A549 (cell line): ENCODE measurements at regions not wholly inside any gene's neighbourhood (a gene's known extent, or its start where the extent isn't known, plus 50 kb on each side); places are given as distances from the start of the nearest gene placed in this dataset.

Experiments used
- ATAC-seq, 2 experiments: fragments of 200-7000 bp in 1 of 2; fragments of >200 bp in 1 of 2; cut with Nextera tagmentation in 1 of 2; cut with Tn5 transposase in 1 of 2; 3 replicates each; pipeline versions ENCODE4 v1.8.0 to v1.9.1; 2018 to 2020; ENCODE audit warnings: mild to moderate bottlenecking in 1 of 2, moderate library complexity in 1 of 2
- CTCF ChIA-PET: fragments of 300-600 bp; sonication (Branson Sonifier 250); formaldehyde crosslinking; extraction: SDS; loops from one replicate; lab custom pipeline; 2021; ENCODE audit warnings: antibody characterized with exemption, inconsistent platforms; lab: Yijun Ruan, JAX
- POLR2A ChIA-PET: fragments of 350-600 bp; formaldehyde crosslinking; extraction: SDS; loops from one replicate; lab custom pipeline; 2021; ENCODE audit warnings: antibody characterized with exemption, inconsistent platforms; lab: Yijun Ruan, JAX
- DNase-seq, 2 experiments: peaks; one replicate each; pipeline versions ENCODE4 v3.0.0 to v3.0.0-alpha.2; 2011 to 2016; ENCODE audit warnings: low read depth in 1 of 2, low spot score in 1 of 2
- FAIRE-seq: peaks from 2 replicates; lab custom pipeline; 2011; peaks lifted over from hg19 to GRCh38; lab: Jason Lieb, UNC
- H3K27ac ChIP-seq, 2 experiments: fragments of >200 bp; sonication (Bioruptor Twin); formaldehyde crosslinking; 3 replicates each; pipeline ENCODE4 v1.5.1; 2016 to 2017
- H3K4me1 ChIP-seq: fragments of >200 bp; sonication (Bioruptor Twin); formaldehyde crosslinking; 3 replicates; pipeline ENCODE4 v1.6.1; 2016
- H3K4me2 ChIP-seq: fragments of >200 bp; sonication (Bioruptor Twin); formaldehyde crosslinking; 3 replicates; pipeline ENCODE4 v1.6.1; 2016
- H3K4me3 ChIP-seq: fragments of >200 bp; sonication (Bioruptor Twin); formaldehyde crosslinking; 3 replicates; pipeline ENCODE4 v1.5.1; 2016
- H3K9me3 ChIP-seq: fragments of >200 bp; sonication (Bioruptor Twin); formaldehyde crosslinking; 3 replicates; pipeline ENCODE4 v1.6.1; 2016
- CHD2 ChIP-seq: fragments of 150-350 bp; IDR thresholded peaks from 2 replicates; pipeline ENCODE4 v1.6.1; 2014; ENCODE audit warnings: low read length; ENCODE audit not compliant: partially characterized antibody
- EHF ChIP-seq: fragments of 250-450 bp; sonication (Bioruptor Pico); IDR thresholded peaks from 2 replicates; pipeline ENCODE4 v1.5.0; 2020; ENCODE audit warnings: mild to moderate bottlenecking
- EHMT2 ChIP-seq: fragments of 200-600 bp; sonication (generic); IDR thresholded peaks from 2 replicates; pipeline ENCODE4 v1.6.1; 2016; ENCODE audit warnings: antibody characterized with exemption, low read depth, mild to moderate bottlenecking, moderate library complexity
- ESRRA ChIP-seq: fragments of 150-350 bp; IDR thresholded peaks from 2 replicates; pipeline ENCODE4 v1.6.1; 2014; ENCODE audit warnings: mild to moderate bottlenecking, low read length, borderline replicate concordance
- FOSB ChIP-seq: fragments of 250-450 bp; sonication (Bioruptor Pico); IDR thresholded peaks from 2 replicates; pipeline ENCODE4 v1.5.0; 2020; ENCODE audit warnings: mild to moderate bottlenecking, moderate library complexity
- FOSL2 ChIP-seq, 2 experiments: fragments of 450-650 bp in 1 of 2; fragments of >200 bp in 1 of 2; sonication (Bioruptor Twin) in 1 of 2; formaldehyde crosslinking; IDR thresholded peaks; 2 replicates each; pipeline versions ENCODE4 v1.5.0 to v1.6.1; 2016 to 2020; ENCODE audit warnings: mild to moderate bottlenecking in 1 of 2, moderate library complexity in 1 of 2
- HEYL ChIP-seq: fragments of 250-450 bp; sonication (Bioruptor Pico); IDR thresholded peaks from 2 replicates; pipeline ENCODE4 v1.8.0; 2021; ENCODE audit warnings: mild to moderate bottlenecking, moderate library complexity
- HOXA7 ChIP-seq: fragments of 250-450 bp; sonication (Bioruptor Pico); IDR thresholded peaks from 2 replicates; pipeline ENCODE4 v1.5.0; 2020; ENCODE audit warnings: mild to moderate bottlenecking, moderate library complexity
- HOXB13 ChIP-seq: fragments of 250-450 bp; sonication (Bioruptor Pico); IDR thresholded peaks from 2 replicates; pipeline ENCODE4 v1.5.0; 2020; ENCODE audit warnings: low read depth, mild to moderate bottlenecking, moderate library complexity
- HOXB5 ChIP-seq: fragments of 250-450 bp; sonication (Bioruptor Pico); IDR thresholded peaks from 2 replicates; pipeline ENCODE4 v1.5.0; 2020; ENCODE audit warnings: mild to moderate bottlenecking, moderate library complexity
- JUNB ChIP-seq: fragments of >200 bp; sonication (Bioruptor Twin); formaldehyde crosslinking; IDR thresholded peaks from 2 replicates; pipeline ENCODE4 v1.6.1; 2016
- KDM5A ChIP-seq: fragments of 200-600 bp; sonication (generic); IDR thresholded peaks from 2 replicates; pipeline ENCODE4 v1.6.1; 2016; ENCODE audit warnings: antibody characterized with exemption, mild to moderate bottlenecking
- MAFK ChIP-seq: fragments of 450-650 bp; IDR thresholded peaks from 2 replicates; pipeline ENCODE4 v1.6.1; 2014; ENCODE audit not compliant: partially characterized antibody
- MAX ChIP-seq: IDR thresholded peaks from 2 replicates; pipeline ENCODE4 v1.6.1; 2012
- MAZ ChIP-seq: fragments of 150-350 bp; IDR thresholded peaks from 2 replicates; pipeline ENCODE4 v1.6.1; 2014; ENCODE audit warnings: antibody characterized with exemption, low read depth, low read length, borderline replicate concordance
- PHF8 ChIP-seq: fragments of 200-600 bp; sonication (generic); IDR thresholded peaks from 2 replicates; pipeline ENCODE4 v1.6.1; 2016; ENCODE audit warnings: low read depth, mild to moderate bottlenecking, antibody characterized with exemption, moderate library complexity, borderline replicate concordance
- POLR2AphosphoS2 ChIP-seq: conservative IDR thresholded peaks from 2 replicates; pipeline ENCODE4 v1.6.1; 2012; ENCODE audit warnings: low read length, improper control_type of control experiment, inconsistent platforms
- RAD21 ChIP-seq, 2 experiments: fragments of >200 bp in 1 of 2; sonication (Bioruptor Twin) in 1 of 2; formaldehyde crosslinking in 1 of 2; IDR thresholded peaks in 1 of 2; conservative IDR thresholded peaks in 1 of 2; 2 replicates in 1 of 2; 3 replicates in 1 of 2; pipeline ENCODE4 v1.6.1; 2012 to 2018; ENCODE audit warnings: inconsistent platforms in 1 of 2
- RFX5 ChIP-seq: fragments of 450-650 bp; IDR thresholded peaks from 2 replicates; pipeline ENCODE4 v1.7.1; 2014; ENCODE audit warnings: antibody characterized with exemption, mild to moderate bottlenecking, moderate library complexity
- RNF2 ChIP-seq: fragments of 200-600 bp; sonication (generic); IDR thresholded peaks from 2 replicates; pipeline ENCODE4 v1.6.1; 2016; ENCODE audit warnings: low read depth, mild to moderate bottlenecking, antibody characterized with exemption, moderate library complexity, borderline replicate concordance
- SREBF2 ChIP-seq: fragments of 450-650 bp; IDR thresholded peaks from 2 replicates; pipeline ENCODE4 v1.6.1; 2014; ENCODE audit warnings: mild to moderate bottlenecking, moderate library complexity
- ZNF302 ChIP-seq: fragments of 250-450 bp; sonication (Bioruptor Pico); IDR thresholded peaks from 2 replicates; pipeline ENCODE4 v1.9.0; 2021; ENCODE audit warnings: inconsistent platforms, mild to moderate bottlenecking, moderate library complexity
- WGBS: methylation state at CpG from one replicate; pipeline ENCODE4 v1.1.6; 2017; ENCODE audit errors: missing lambda C conversion rate; 5-methylcytosine and 5-hydroxymethylcytosine counted together
- TF ChIP-seq, protein P1 (sequence below): fragments of 200-600 bp; sonication (generic); IDR thresholded peaks from 2 replicates; pipeline ENCODE4 v1.6.1; 2016; ENCODE audit warnings: antibody characterized with exemption, mild to moderate bottlenecking, moderate library complexity
- TF ChIP-seq, protein P2 (sequence below): IDR thresholded peaks from 2 replicates; pipeline ENCODE4 v1.6.1; 2012
- TF ChIP-seq, protein P3 (sequence below): fragments of 150-350 bp; IDR thresholded peaks from 2 replicates; pipeline ENCODE4 v1.6.1; 2014; ENCODE audit warnings: low read depth, mild to moderate bottlenecking, low read length
- TF ChIP-seq, protein P4 (sequence below): fragments of 250-450 bp; sonication (Bioruptor Pico); IDR thresholded peaks from 2 replicates; pipeline ENCODE4 v1.5.0; 2020; ENCODE audit warnings: low read depth, mild to moderate bottlenecking, moderate library complexity

DNA sequence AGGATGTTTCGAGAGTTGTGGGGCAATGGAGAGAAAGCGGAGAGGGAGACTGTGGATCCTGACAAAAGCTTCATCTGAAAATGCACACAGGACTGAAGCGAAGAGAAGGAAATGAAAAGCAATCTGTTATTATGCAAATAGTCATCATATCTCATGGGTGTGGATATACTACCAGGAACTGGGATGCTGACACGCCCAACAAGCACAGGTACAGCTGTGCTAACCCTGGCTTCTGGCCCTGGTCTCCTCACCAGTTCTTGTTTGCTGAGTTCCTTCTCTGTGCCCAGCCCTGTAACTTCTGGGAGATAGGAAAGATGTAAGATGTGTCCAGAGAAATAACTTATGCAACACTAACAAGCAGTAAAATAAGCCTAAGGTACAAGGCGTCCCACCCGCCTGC lies 358.8 kb downstream of the CMPK2 start (continued):
- no peak for TF ChIP-seq KDM5A
- TF ChIP-seq, all 56 proteins: peak for 0

GRCh38 chr2:6510532-6510931 lies 355.2 kb downstream of the CMPK2 start:
- ATAC-seq, result no peak
- TF ChIP-seq ZNF302 (no peak), HOXB13 (CRISPR knock-in tag) (no peak), HOXA7 (CRISPR knock-in tag) (no peak), HOXB5 (no peak), JUNB (no peak), EHMT2 (no peak), HEYL (no peak), CHD2 (no peak), ESRRA (no peak)
- TF ChIP-seq, protein P1, sequence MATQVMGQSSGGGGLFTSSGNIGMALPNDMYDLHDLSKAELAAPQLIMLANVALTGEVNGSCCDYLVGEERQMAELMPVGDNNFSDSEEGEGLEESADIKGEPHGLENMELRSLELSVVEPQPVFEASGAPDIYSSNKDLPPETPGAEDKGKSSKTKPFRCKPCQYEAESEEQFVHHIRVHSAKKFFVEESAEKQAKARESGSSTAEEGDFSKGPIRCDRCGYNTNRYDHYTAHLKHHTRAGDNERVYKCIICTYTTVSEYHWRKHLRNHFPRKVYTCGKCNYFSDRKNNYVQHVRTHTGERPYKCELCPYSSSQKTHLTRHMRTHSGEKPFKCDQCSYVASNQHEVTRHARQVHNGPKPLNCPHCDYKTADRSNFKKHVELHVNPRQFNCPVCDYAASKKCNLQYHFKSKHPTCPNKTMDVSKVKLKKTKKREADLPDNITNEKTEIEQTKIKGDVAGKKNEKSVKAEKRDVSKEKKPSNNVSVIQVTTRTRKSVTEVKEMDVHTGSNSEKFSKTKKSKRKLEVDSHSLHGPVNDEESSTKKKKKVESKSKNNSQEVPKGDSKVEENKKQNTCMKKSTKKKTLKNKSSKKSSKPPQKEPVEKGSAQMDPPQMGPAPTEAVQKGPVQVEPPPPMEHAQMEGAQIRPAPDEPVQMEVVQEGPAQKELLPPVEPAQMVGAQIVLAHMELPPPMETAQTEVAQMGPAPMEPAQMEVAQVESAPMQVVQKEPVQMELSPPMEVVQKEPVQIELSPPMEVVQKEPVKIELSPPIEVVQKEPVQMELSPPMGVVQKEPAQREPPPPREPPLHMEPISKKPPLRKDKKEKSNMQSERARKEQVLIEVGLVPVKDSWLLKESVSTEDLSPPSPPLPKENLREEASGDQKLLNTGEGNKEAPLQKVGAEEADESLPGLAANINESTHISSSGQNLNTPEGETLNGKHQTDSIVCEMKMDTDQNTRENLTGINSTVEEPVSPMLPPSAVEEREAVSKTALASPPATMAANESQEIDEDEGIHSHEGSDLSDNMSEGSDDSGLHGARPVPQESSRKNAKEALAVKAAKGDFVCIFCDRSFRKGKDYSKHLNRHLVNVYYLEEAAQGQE, result no peak
- ChIA-PET CTCF (no interaction called here), POLR2A (no interaction called here)
- no peak for FAIRE-seq
- no peaks in the 10 kb centered on the region for H3K4me1 ChIP-seq
- H3K4me3 ChIP-seq, result no peak overlapping the region
- H3K27ac ChIP-seq, result no peak overlapping the region
- 0% methylated on average over 1 of the region's 1 CpG for WGBS
- no peaks in the 10 kb centered on the region; the same call in 2 of the 3 replicates for H3K9me3 ChIP-seq
- no peak for DNase-seq
- H3K4me2 ChIP-seq, result no peak overlapping the region

- CTCF ChIA-PET, result interaction anchor here (0.6 kb wide), 1 partner anchor 53 kb away, joined by 6 read pairs; no protein-coding TSS in a partner anchor
- POLR2A ChIA-PET, result no interaction called here
- ATAC-seq, result no peak
- TF ChIP-seq FOSL2 (IDR thresholded peaks at IDR 0.05) (no peak), FOSL2 (CRISPR knock-in tag; IDR thresholded peaks at IDR 0.05) (no peak), RAD21 (conservative IDR thresholded peaks at IDR 0.05 in 1 of 2, IDR thresholded peaks at IDR 0.05 in 1 of 2) (no peak), POLR2AphosphoS2 (no peak), ZNF302 (no peak), MAX (no peak), MAZ (no peak), FOSB (CRISPR knock-in tag) (no peak), EHF (CRISPR knock-in tag) (no peak), HOXA7 (CRISPR knock-in tag) (no peak), RFX5 (no peak), SREBF2 (no peak), EHMT2 (no peak), MAFK (no peak), RNF2 (no peak), PHF8 (no peak)
- TF ChIP-seq, protein P2, sequence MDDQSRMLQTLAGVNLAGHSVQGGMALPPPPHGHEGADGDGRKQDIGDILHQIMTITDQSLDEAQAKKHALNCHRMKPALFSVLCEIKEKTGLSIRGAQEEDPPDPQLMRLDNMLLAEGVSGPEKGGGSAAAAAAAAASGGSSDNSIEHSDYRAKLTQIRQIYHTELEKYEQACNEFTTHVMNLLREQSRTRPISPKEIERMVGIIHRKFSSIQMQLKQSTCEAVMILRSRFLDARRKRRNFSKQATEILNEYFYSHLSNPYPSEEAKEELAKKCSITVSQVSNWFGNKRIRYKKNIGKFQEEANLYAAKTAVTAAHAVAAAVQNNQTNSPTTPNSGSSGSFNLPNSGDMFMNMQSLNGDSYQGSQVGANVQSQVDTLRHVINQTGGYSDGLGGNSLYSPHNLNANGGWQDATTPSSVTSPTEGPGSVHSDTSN, result no peak
- TF ChIP-seq, protein P3, sequence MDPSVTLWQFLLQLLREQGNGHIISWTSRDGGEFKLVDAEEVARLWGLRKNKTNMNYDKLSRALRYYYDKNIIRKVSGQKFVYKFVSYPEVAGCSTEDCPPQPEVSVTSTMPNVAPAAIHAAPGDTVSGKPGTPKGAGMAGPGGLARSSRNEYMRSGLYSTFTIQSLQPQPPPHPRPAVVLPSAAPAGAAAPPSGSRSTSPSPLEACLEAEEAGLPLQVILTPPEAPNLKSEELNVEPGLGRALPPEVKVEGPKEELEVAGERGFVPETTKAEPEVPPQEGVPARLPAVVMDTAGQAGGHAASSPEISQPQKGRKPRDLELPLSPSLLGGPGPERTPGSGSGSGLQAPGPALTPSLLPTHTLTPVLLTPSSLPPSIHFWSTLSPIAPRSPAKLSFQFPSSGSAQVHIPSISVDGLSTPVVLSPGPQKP, result no peak
- TF ChIP-seq, protein P4, sequence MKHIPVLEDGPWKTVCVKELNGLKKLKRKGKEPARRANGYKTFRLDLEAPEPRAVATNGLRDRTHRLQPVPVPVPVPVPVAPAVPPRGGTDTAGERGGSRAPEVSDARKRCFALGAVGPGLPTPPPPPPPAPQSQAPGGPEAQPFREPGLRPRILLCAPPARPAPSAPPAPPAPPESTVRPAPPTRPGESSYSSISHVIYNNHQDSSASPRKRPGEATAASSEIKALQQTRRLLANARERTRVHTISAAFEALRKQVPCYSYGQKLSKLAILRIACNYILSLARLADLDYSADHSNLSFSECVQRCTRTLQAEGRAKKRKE (CRISPR knock-in tag), result no peak
- FAIRE-seq, result no peak
- DNase-seq, result no peak
- Histone ChIP-seq H3K4me1 (no peaks in the 10 kb centered on the region), H3K27ac (no peak overlapping the region), H3K4me3 (no peak overlapping the region), H3K4me2 (no peak overlapping the region), H3K9me3 (no peaks in the 10 kb centered on the region; the same call in 2 of the 3 replicates)
- 84% methylated on average over 2 of the region's 2 CpGs for WGBS
Measured at GRCh38 chr2:6512589-6512988, 353.1 kb downstream of the CMPK2 start.
